ENCODE measurements at regions not wholly inside any gene's neighbourhood (a gene's known extent, or its start where the extent isn't known, plus 50 kb on each side); places are given as distances from the start of the nearest gene placed in this dataset.

GRCh38 chr5:23318960-23319359 is 188.4 kb upstream of the PRDM9 start:
- H3K27me3 ChIP-seq (ENCODE audit: control insufficient read depth, low read length), result no peaks in the 10 kb centered on the region
- TF ChIP-seq, protein P1, sequence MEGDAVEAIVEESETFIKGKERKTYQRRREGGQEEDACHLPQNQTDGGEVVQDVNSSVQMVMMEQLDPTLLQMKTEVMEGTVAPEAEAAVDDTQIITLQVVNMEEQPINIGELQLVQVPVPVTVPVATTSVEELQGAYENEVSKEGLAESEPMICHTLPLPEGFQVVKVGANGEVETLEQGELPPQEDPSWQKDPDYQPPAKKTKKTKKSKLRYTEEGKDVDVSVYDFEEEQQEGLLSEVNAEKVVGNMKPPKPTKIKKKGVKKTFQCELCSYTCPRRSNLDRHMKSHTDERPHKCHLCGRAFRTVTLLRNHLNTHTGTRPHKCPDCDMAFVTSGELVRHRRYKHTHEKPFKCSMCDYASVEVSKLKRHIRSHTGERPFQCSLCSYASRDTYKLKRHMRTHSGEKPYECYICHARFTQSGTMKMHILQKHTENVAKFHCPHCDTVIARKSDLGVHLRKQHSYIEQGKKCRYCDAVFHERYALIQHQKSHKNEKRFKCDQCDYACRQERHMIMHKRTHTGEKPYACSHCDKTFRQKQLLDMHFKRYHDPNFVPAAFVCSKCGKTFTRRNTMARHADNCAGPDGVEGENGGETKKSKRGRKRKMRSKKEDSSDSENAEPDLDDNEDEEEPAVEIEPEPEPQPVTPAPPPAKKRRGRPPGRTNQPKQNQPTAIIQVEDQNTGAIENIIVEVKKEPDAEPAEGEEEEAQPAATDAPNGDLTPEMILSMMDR (IDR thresholded peaks at IDR 0.05; ENCODE audit: low read depth, low read length, poor library complexity, severe bottlenecking), result no peak
- no peak for TF ChIP-seq EZH2phosphoT487 (IDR thresholded peaks at IDR 0.05; ENCODE audit: borderline replicate concordance, low read length)
- H3K4me2 ChIP-seq (ENCODE audit: low read length), result no peak overlapping the region
- H3K4me3 ChIP-seq (ENCODE audit: low read length), result no peak overlapping the region
- H3K9me2 ChIP-seq (replicated peaks; ENCODE audit: control insufficient read depth, low read length), result no peaks in the 10 kb centered on the region; the same call in 1 of the 2 replicates
- H3K79me2 ChIP-seq (ENCODE audit: control insufficient read depth, low read length), result no peaks in the 10 kb centered on the region
- no peaks in the 10 kb centered on the region for H3F3A ChIP-seq (ENCODE audit: control insufficient read depth, insufficient read depth)
- H3K9me3 ChIP-seq (ENCODE audit: control insufficient read depth, insufficient read depth, low read length), result peaks cover 3% of the 10 kb centered on the region; the same call in 1 of the 2 replicates
- H3K4me1 ChIP-seq (ENCODE audit: control insufficient read depth, low read length), result no peaks in the 10 kb centered on the region
- H4K20me1 ChIP-seq (ENCODE audit: control insufficient read depth, insufficient read depth, low read depth, low read length), result no peaks in the 10 kb centered on the region
- H3K36me3 ChIP-seq (ENCODE audit: control insufficient read depth, low read length), result no peaks in the 10 kb centered on the region
- H3K27ac ChIP-seq (ENCODE audit: low read depth, low read length), result no peak overlapping the region

DNA sequence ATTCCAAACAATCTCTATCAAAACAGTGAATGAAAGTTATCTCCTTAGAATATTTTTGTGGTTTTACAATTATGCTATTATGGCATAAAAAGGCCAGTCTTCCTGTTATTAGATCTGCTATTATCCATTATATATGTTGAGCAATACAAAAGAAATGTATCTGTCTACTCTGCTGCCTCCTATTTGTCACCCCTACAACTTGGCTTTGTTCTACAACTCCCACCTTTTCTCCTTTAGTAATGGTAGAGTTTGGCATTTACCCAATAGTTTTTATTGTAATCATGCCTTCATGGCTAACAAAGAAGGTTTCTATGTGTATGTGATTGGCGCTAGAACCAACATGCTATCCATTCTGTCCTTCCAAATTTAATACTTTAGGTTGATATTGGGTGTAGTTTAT is 189.2 kb upstream of the PRDM9 start:
- Histone ChIP-seq H3K27me3 (ENCODE audit: control insufficient read depth, low read length) (no peaks in the 10 kb centered on the region), H3K4me2 (ENCODE audit: low read length) (no peak overlapping the region), H3K9me2 (replicated peaks; ENCODE audit: control insufficient read depth, low read length) (no peaks in the 10 kb centered on the region; the same call in 1 of the 2 replicates), H3K79me2 (ENCODE audit: control insufficient read depth, low read length) (no peaks in the 10 kb centered on the region), H3K36me3 (ENCODE audit: control insufficient read depth, low read length) (no peaks in the 10 kb centered on the region), H3K9me3 (ENCODE audit: control insufficient read depth, insufficient read depth, low read length) (no peaks in the 10 kb centered on the region), H3F3A (ENCODE audit: control insufficient read depth, insufficient read depth) (no peaks in the 10 kb centered on the region), H4K20me1 (ENCODE audit: control insufficient read depth, insufficient read depth, low read depth, low read length) (no peaks in the 10 kb centered on the region), H3K4me3 (ENCODE audit: low read length) (no peak overlapping the region), H3K27ac (ENCODE audit: low read depth, low read length) (no peak overlapping the region), H3K4me1 (ENCODE audit: control insufficient read depth, low read length) (no peaks in the 10 kb centered on the region)
- TF ChIP-seq, protein P1 (IDR thresholded peaks at IDR 0.05; ENCODE audit: low read depth, low read length, poor library complexity, severe bottlenecking), result no peak
- no peak for TF ChIP-seq EZH2phosphoT487 (IDR thresholded peaks at IDR 0.05; ENCODE audit: borderline replicate concordance, low read length)

DNA sequence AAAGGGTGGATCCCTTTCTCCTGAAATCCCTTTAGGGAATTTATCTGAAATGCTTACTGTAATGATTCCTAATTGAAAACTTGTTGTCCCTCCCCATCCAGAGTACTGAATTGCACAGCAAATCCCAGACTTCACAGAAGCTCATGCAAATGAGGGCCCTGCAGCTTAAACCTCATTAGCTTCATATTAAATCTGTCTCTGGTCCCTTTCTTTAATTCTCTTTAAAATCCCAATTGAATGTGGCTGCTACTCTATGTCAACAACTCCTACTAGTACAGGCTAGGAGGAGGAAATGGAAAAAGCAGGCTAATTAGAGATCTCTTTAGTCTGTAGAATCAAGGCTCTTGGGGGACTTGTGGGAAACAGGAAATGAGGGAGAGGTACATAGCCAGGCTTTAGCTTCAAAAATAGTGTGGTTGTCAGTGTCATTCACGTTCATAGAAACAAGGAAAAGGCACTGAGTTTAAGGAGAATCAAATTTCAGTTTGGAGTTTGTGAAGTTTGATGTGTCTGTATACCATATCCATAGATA is 191.3 kb upstream of the PRDM9 start:
- no peaks in the 10 kb centered on the region for H4K20me1 ChIP-seq (ENCODE audit: control insufficient read depth, insufficient read depth, low read depth, low read length)
- H3K36me3 ChIP-seq (ENCODE audit: control insufficient read depth, low read length), result no peaks in the 10 kb centered on the region
- no peak overlapping the region for H3K4me2 ChIP-seq (ENCODE audit: low read length)
- H3K9me3 ChIP-seq (ENCODE audit: control insufficient read depth, insufficient read depth, low read length), result no peaks in the 10 kb centered on the region
- no peak overlapping the region for H3K27ac ChIP-seq (ENCODE audit: low read depth, low read length)
- no peaks in the 10 kb centered on the region; the same call in 1 of the 2 replicates for H3K9me2 ChIP-seq (replicated peaks; ENCODE audit: control insufficient read depth, low read length)
- H3K79me2 ChIP-seq (ENCODE audit: control insufficient read depth, low read length), result no peaks in the 10 kb centered on the region
- no peaks in the 10 kb centered on the region for H3F3A ChIP-seq (ENCODE audit: control insufficient read depth, insufficient read depth)
- H3K4me3 ChIP-seq (ENCODE audit: low read length), result no peak overlapping the region
- no peaks in the 10 kb centered on the region for H3K27me3 ChIP-seq (ENCODE audit: control insufficient read depth, low read length)
- TF ChIP-seq EZH2phosphoT487 (IDR thresholded peaks at IDR 0.05; ENCODE audit: borderline replicate concordance, low read length), result no peak
- TF ChIP-seq, protein P1 (IDR thresholded peaks at IDR 0.05; ENCODE audit: low read depth, low read length, poor library complexity, severe bottlenecking), result no peak
- H3K4me1 ChIP-seq (ENCODE audit: control insufficient read depth, low read length), result no peaks in the 10 kb centered on the region

Measured in DOHH2 (cell line).